ENCODE measurements at regions not wholly inside any gene's neighbourhood (a gene's known extent, or its start where the extent isn't known, plus 50 kb on each side); places are given as distances from the start of the nearest gene placed in this dataset.

DNA sequence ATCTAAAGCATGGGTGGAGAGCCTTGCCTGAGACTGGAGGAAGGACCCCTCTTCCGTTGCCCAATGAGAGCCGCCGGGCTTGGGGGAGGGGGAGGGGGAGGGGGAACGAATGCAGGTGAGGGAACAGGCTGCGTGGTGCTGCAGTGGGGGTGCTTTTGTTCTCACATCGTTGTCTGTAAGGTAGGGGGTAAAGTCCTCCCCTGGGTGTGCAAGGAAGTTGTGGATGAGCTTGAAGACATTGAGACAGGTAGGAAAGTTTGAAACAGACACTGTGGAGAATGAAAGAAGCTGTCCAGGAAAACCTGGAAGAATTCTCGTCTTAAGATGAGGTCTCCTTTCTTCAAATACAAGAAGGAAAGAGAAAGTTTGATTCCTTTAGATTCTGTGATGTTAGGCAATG, 94.1 kb upstream of the LIFR start:
- no peak for DNase-seq (ENCODE audit: low spot score)
- no TSS peak for BruUV-seq (replicated peaks)
- intact Hi-C loops (cut with micrococcal nuclease; ENCODE audit: unreplicated experiment) = no loop called here
- Histone ChIP-seq H3K9me3 (ENCODE audit: low read depth, low read length, poor library complexity, severe bottlenecking) (no peaks in the 10 kb centered on the region), H3K4me3 (ENCODE audit: low read depth, low read length, poor library complexity, severe bottlenecking) (peak overlapping the region; percentile 23), H3K27me3 (replicated peaks; ENCODE audit: insufficient read depth, low read depth, low read length, poor library complexity) (no peaks in the 10 kb centered on the region), H3K4me1 (ENCODE audit: insufficient read depth, low read length, poor library complexity, severe bottlenecking) (peaks cover 3% of the 10 kb centered on the region), H3K27ac (ENCODE audit: low read depth, low read length, poor library complexity, severe bottlenecking) (no peak overlapping the region), H3K36me3 (ENCODE audit: insufficient read depth, low read length, poor library complexity, severe bottlenecking) (no peaks in the 10 kb centered on the region)
- TF ChIP-seq, protein P1, sequence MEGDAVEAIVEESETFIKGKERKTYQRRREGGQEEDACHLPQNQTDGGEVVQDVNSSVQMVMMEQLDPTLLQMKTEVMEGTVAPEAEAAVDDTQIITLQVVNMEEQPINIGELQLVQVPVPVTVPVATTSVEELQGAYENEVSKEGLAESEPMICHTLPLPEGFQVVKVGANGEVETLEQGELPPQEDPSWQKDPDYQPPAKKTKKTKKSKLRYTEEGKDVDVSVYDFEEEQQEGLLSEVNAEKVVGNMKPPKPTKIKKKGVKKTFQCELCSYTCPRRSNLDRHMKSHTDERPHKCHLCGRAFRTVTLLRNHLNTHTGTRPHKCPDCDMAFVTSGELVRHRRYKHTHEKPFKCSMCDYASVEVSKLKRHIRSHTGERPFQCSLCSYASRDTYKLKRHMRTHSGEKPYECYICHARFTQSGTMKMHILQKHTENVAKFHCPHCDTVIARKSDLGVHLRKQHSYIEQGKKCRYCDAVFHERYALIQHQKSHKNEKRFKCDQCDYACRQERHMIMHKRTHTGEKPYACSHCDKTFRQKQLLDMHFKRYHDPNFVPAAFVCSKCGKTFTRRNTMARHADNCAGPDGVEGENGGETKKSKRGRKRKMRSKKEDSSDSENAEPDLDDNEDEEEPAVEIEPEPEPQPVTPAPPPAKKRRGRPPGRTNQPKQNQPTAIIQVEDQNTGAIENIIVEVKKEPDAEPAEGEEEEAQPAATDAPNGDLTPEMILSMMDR (conservative IDR thresholded peaks at IDR 0.05; ENCODE audit: low read depth, low read length) = no peak
- TF ChIP-seq EZH2 (IDR thresholded peaks at IDR 0.05; ENCODE audit: borderline replicate concordance, low read depth, low read length, poor library complexity, severe bottlenecking) = no peak
- CTCF ChIA-PET = no interaction called here
- POLR2A ChIA-PET (ENCODE audit: low non-redundant PET) = no interaction called here

DNA sequence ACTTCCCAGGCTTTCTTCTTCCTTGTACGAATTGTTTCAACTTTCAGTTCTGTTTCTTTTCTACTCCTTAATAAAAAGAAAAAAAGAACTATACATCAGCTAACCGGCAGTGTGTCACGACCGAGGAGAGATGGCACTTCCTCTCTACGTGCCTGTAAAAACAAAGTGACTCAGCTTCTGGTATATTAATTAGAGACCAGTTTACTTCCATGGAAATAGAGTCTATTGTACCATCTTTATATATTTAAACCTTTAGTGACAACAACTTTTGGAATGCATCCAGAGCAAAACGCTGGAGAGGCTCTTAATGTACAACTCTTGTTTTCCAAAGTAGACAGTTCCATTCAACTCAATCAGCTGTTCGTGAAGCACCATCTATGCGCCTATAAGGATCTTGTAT, 94.5 kb upstream of the LIFR start:
- intact Hi-C loops (cut with micrococcal nuclease; ENCODE audit: unreplicated experiment) = no loop called here
- TF ChIP-seq, protein P1 (conservative IDR thresholded peaks at IDR 0.05; ENCODE audit: low read depth, low read length) = no peak
- TF ChIP-seq EZH2 (IDR thresholded peaks at IDR 0.05; ENCODE audit: borderline replicate concordance, low read depth, low read length, poor library complexity, severe bottlenecking) = no peak
- Histone ChIP-seq H3K4me3 (ENCODE audit: low read depth, low read length, poor library complexity, severe bottlenecking) (peak overlapping the region; percentile 23), H3K27me3 (replicated peaks; ENCODE audit: insufficient read depth, low read depth, low read length, poor library complexity) (no peaks in the 10 kb centered on the region), H3K9me3 (ENCODE audit: low read depth, low read length, poor library complexity, severe bottlenecking) (no peaks in the 10 kb centered on the region), H3K27ac (ENCODE audit: low read depth, low read length, poor library complexity, severe bottlenecking) (no peak overlapping the region), H3K4me1 (ENCODE audit: insufficient read depth, low read length, poor library complexity, severe bottlenecking) (peaks cover 3% of the 10 kb centered on the region), H3K36me3 (ENCODE audit: insufficient read depth, low read length, poor library complexity, severe bottlenecking) (no peaks in the 10 kb centered on the region)
- POLR2A ChIA-PET (ENCODE audit: low non-redundant PET) = no interaction called here
- BruUV-seq (replicated peaks) = no TSS peak
- CTCF ChIA-PET = no interaction called here
- DNase-seq (ENCODE audit: low spot score) = peak; percentile 37

DNA sequence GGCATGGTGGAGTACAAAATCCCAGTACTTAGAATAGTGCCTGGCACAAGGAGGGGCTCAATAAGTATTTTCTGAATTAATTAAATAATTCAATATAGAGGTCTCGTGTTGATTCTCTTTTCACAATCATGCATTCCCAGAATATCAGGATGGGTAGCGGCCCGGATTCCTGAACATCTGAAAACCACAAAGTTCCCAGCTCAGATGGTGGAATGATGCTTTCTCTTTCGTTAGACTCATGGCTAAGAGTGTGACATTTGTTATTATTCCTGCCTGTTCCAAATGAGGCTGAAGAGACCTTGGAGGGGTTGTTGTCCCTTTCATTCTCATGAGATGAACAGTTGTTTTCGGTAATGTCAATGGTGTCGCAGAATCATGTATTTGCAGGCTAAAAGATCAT, 95.4 kb upstream of the LIFR start:
- CTCF ChIA-PET = no interaction called here
- no peaks in the 10 kb centered on the region for H3K27me3 ChIP-seq (replicated peaks; ENCODE audit: insufficient read depth, low read depth, low read length, poor library complexity)
- BruUV-seq (replicated peaks) = no TSS peak

More for the DNA sequence above, 95.4 kb upstream of the LIFR start:
- no peaks in the 10 kb centered on the region for H3K9me3 ChIP-seq (ENCODE audit: low read depth, low read length, poor library complexity, severe bottlenecking)
- DNase-seq (ENCODE audit: low spot score) = no peak
- H3K36me3 ChIP-seq (ENCODE audit: insufficient read depth, low read length, poor library complexity, severe bottlenecking) = no peaks in the 10 kb centered on the region
- POLR2A ChIA-PET (ENCODE audit: low non-redundant PET) = no interaction called here
- H3K27ac ChIP-seq (ENCODE audit: low read depth, low read length, poor library complexity, severe bottlenecking) = no peak overlapping the region
- TF ChIP-seq, protein P1 (conservative IDR thresholded peaks at IDR 0.05; ENCODE audit: low read depth, low read length) = no peak
- TF ChIP-seq EZH2 (IDR thresholded peaks at IDR 0.05; ENCODE audit: borderline replicate concordance, low read depth, low read length, poor library complexity, severe bottlenecking) = no peak
- H3K4me3 ChIP-seq (ENCODE audit: low read depth, low read length, poor library complexity, severe bottlenecking) = no peak overlapping the region
- intact Hi-C loops (cut with micrococcal nuclease; ENCODE audit: unreplicated experiment) = no loop called here
- H3K4me1 ChIP-seq (ENCODE audit: insufficient read depth, low read length, poor library complexity, severe bottlenecking) = peaks cover 3% of the 10 kb centered on the region

Data from A673 (cell line).